ENCODE measurements at regions not wholly inside any gene's neighbourhood (a gene's known extent, or its start where the extent isn't known, plus 50 kb on each side); places are given as distances from the start of the nearest gene placed in this dataset.
A peak's percentile ranks its signal among the peaks of the same experiment; 100 is the strongest.

- H3K36me3 Mint-ChIP-seq, result peaks cover 2% of the 10 kb centered on the region
- DNase-seq (ENCODE audit: low spot score in 2 of 2, unreplicated experiment in 2 of 2), result no peak
- TF ChIP-seq, protein P1, sequence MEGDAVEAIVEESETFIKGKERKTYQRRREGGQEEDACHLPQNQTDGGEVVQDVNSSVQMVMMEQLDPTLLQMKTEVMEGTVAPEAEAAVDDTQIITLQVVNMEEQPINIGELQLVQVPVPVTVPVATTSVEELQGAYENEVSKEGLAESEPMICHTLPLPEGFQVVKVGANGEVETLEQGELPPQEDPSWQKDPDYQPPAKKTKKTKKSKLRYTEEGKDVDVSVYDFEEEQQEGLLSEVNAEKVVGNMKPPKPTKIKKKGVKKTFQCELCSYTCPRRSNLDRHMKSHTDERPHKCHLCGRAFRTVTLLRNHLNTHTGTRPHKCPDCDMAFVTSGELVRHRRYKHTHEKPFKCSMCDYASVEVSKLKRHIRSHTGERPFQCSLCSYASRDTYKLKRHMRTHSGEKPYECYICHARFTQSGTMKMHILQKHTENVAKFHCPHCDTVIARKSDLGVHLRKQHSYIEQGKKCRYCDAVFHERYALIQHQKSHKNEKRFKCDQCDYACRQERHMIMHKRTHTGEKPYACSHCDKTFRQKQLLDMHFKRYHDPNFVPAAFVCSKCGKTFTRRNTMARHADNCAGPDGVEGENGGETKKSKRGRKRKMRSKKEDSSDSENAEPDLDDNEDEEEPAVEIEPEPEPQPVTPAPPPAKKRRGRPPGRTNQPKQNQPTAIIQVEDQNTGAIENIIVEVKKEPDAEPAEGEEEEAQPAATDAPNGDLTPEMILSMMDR (IDR thresholded peaks at IDR 0.05; ENCODE audit: unreplicated experiment), result no peak
These were observed 315.6 kb upstream of the ATP2B1 start for GRCh38 chr12:90024262-90024661.

DNA sequence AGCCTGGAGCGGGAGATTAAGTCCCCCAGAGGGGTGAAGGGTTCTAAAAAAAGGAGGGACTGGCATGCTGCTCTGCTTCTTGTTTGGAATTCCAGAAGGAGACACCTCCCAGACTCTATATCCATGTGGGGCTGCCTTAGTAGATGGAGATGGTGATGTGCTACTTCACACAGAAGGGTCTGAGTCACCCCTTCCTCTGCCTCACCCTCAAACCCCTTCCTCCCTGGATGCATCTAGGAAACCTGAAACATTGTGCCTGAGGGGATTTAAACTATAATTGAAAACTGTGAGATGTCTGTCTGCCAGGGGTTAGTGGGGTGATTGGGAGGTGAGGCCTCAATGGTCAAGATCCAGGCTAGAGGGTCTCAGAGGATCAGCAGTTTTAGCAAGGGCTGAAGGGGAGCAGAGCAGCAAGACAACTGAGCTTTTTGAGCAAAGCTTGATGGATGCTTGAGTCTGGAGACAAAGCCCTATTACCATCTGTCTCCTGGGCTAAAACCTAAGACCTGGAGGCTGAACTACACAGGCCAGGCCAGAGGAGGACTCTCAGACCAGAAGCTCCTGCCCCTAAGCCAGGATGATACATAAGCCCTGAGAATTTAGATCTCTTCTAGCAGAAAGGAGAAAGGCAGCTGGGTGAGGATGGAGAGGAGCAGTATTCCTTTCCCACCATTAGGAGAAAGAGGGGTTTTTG, 314.7 kb upstream of the ATP2B1 start:
- peaks cover 32% of the 10 kb centered on the region for H3K4me1 Mint-ChIP-seq
- no peaks in the 10 kb centered on the region for H3K27me3 Mint-ChIP-seq (ENCODE audit: low read depth)
- H3K36me3 Mint-ChIP-seq, result peaks cover 2% of the 10 kb centered on the region
- H3K4me3 Mint-ChIP-seq, result no peak overlapping the region
- peak overlapping the region; percentile 2 for H3K27ac Mint-ChIP-seq
- H3K9me3 Mint-ChIP-seq, result peaks cover 4% of the 10 kb centered on the region
- no peak for DNase-seq (ENCODE audit: low spot score in 2 of 2, unreplicated experiment in 2 of 2)
- TF ChIP-seq, protein P1 (IDR thresholded peaks at IDR 0.05; ENCODE audit: unreplicated experiment), result no peak

More at GRCh38 chr12:90024262-90024661, 315.6 kb upstream of the ATP2B1 start:
- Mint-ChIP-seq H3K4me1 (peaks cover 41% of the 10 kb centered on the region), H3K27me3 (ENCODE audit: low read depth) (no peaks in the 10 kb centered on the region), H3K9me3 (peaks cover 4% of the 10 kb centered on the region), H3K4me3 (no peak overlapping the region), H3K27ac (peak overlapping the region; percentile 79)

DNA sequence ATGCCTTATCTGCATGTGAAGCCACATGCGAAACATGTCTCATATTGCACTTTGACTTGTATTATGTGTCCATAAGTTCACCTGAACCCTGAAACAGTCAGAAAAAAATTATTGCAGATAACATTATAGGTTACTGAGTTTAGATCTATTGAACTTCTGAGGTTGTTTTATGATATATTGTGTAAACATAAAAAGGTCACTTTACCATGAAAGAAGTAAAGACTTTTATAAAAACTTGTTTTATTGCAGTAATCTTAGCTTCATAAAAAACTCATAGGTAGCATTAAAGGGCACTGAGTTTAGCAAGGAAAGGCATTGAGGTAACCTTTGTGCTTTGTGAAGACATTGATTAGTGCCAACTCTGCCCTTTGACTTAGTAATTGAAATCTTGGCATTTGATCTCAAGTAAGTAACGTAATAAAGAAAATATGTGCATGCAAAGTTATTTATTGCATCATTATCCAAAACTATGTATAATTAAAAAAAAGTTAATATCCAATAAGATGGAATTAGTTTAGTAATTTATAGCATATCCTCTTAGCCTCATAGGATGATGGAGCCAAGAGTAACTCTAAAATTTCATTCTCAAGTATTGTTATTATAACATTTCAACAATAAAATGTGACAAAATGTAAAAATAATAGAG, 313.3 kb upstream of the ATP2B1 start:
- Mint-ChIP-seq H3K4me1 (peaks cover 25% of the 10 kb centered on the region), H3K27me3 (ENCODE audit: low read depth) (no peaks in the 10 kb centered on the region), H3K27ac (no peak overlapping the region), H3K4me3 (no peak overlapping the region), H3K9me3 (peaks cover 4% of the 10 kb centered on the region), H3K36me3 (peaks cover 2% of the 10 kb centered on the region)
- TF ChIP-seq, protein P1 (IDR thresholded peaks at IDR 0.05; ENCODE audit: unreplicated experiment), result no peak
- no peak for DNase-seq (ENCODE audit: low spot score in 2 of 2, unreplicated experiment in 2 of 2)

DNA sequence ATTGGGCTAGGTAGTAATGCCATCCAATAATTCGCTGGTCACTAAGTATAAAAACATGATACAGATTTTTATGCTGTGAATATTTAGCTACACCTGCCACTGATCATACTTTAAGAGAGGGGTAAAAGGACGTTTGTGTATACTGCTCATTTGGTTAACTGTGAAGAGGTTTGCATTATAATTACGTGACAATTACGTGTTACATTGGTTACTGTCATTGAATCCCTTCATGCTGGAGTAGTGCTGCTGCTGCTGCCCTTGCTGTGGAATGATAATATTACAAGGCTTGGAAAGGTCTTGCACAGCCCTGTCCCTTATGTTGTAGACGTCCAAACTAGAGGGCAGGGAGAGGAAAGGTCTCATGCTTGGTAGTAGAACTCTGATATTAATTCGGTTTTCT, 312.2 kb upstream of the ATP2B1 start:
- H3K36me3 Mint-ChIP-seq, result peaks cover 2% of the 10 kb centered on the region
- no peak overlapping the region for H3K4me3 Mint-ChIP-seq
- no peak for DNase-seq (ENCODE audit: low spot score in 2 of 2, unreplicated experiment in 2 of 2)
- TF ChIP-seq, protein P1 (IDR thresholded peaks at IDR 0.05; ENCODE audit: unreplicated experiment), result no peak
- peaks cover 4% of the 10 kb centered on the region for H3K9me3 Mint-ChIP-seq
- no peak overlapping the region for H3K27ac Mint-ChIP-seq
- H3K27me3 Mint-ChIP-seq (ENCODE audit: low read depth), result no peaks in the 10 kb centered on the region
- peaks cover 33% of the 10 kb centered on the region for H3K4me1 Mint-ChIP-seq

- Mint-ChIP-seq H3K4me3 (no peak overlapping the region), H3K27ac (no peak overlapping the region), H3K9me3 (peaks cover 4% of the 10 kb centered on the region), H3K4me1 (peaks cover 37% of the 10 kb centered on the region), H3K36me3 (peaks cover 2% of the 10 kb centered on the region), H3K27me3 (ENCODE audit: low read depth) (no peaks in the 10 kb centered on the region)
- no peak for DNase-seq (ENCODE audit: low spot score in 2 of 2, unreplicated experiment in 2 of 2)
- TF ChIP-seq, protein P1 (IDR thresholded peaks at IDR 0.05; ENCODE audit: unreplicated experiment), result no peak
These were observed 311.8 kb upstream of the ATP2B1 start for GRCh38 chr12:90020436-90020835.

Measured in mesothelial cell of epicardium (in vitro differentiated cells).